Colonic mucosa (tissue), 4 donors: ENCODE measurements at regions not wholly inside any gene's neighbourhood (a gene's known extent, or its start where the extent isn't known, plus 50 kb on each side); places are given as distances from the start of the nearest gene placed in this dataset.
"Not testable (repeated sequence)": the region's sequence is repeated elsewhere in the genome, so short reads cannot be mapped to it uniquely, and the experiment has no call there.

Experiments used
- DNase-seq: peaks from one replicate; pipeline ENCODE4 v3.0.0-alpha.2; 2020
- H3K27ac ChIP-seq: fragments of 200-600 bp; one replicate; pipeline ENCODE4 v1.8.0; 2021
- H3K27me3 ChIP-seq: fragments of 200-600 bp; one replicate; pipeline ENCODE4 v1.8.0; 2021
- H3K36me3 ChIP-seq: fragments of 200-600 bp; one replicate; pipeline ENCODE4 v1.8.0; 2021
- H3K4me1 ChIP-seq: fragments of 200-600 bp; one replicate; pipeline ENCODE4 v1.8.0; 2021; ENCODE audit warnings: mild to moderate bottlenecking
- H3K4me3 ChIP-seq: fragments of 200-600 bp; one replicate; pipeline ENCODE4 v1.8.0; 2021
- H3K9ac ChIP-seq, 2 donors: one replicate each; pipeline ENCODE4 v1.7.0; 2013; ENCODE audit warnings: control low read depth in 2 of 2, low read depth in 2 of 2, low read length in 2 of 2
- H3K9me3 ChIP-seq: fragments of 200-600 bp; one replicate; pipeline ENCODE4 v1.8.0; 2021
- intact Hi-C: fragments of 100-400 bp; cut with DNase I; formaldehyde crosslinking; loops from one replicate; pipeline ENCODE4 v1.14.1; 2022
- TF ChIP-seq, protein P1 (sequence below): fragments of 200-600 bp; IDR thresholded peaks from one replicate; pipeline ENCODE4 v1.8.0; 2022; ENCODE audit warnings: antibody characterized with exemption, mild to moderate bottlenecking
- donor health status: healthy.
- donor health status: DM: no; HTN: no; CAD: no.
- donor health status: DM: no; HTN: no; CAD: no.

DNA sequence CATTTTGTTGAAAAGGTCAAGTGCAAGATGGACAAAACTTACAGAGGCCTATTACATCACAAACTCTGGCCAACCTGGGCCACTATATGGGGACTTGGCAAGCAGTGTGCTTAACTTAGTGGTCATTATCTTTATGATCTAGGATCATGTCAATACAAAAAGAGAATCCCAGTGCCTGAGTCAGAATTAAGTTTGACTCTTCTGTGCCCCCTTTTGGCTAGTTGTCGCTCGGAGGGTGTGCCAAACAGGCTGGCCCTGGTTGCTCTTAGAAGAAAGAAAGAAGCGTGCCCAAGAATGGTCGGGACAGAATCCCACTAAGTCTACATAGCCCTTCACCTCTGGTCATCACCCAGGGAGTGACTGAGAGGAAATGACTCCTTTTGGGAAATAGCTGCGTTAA, 100.1 kb downstream of the EIF4E start:
- no peak overlapping the region for H3K27ac ChIP-seq
- no peaks in the 10 kb centered on the region for H3K4me1 ChIP-seq
- H3K36me3 ChIP-seq, result no peaks in the 10 kb centered on the region
- H3K4me3 ChIP-seq, result no peak overlapping the region
- H3K9ac ChIP-seq, result no peak overlapping the region
- TF ChIP-seq, protein P1, sequence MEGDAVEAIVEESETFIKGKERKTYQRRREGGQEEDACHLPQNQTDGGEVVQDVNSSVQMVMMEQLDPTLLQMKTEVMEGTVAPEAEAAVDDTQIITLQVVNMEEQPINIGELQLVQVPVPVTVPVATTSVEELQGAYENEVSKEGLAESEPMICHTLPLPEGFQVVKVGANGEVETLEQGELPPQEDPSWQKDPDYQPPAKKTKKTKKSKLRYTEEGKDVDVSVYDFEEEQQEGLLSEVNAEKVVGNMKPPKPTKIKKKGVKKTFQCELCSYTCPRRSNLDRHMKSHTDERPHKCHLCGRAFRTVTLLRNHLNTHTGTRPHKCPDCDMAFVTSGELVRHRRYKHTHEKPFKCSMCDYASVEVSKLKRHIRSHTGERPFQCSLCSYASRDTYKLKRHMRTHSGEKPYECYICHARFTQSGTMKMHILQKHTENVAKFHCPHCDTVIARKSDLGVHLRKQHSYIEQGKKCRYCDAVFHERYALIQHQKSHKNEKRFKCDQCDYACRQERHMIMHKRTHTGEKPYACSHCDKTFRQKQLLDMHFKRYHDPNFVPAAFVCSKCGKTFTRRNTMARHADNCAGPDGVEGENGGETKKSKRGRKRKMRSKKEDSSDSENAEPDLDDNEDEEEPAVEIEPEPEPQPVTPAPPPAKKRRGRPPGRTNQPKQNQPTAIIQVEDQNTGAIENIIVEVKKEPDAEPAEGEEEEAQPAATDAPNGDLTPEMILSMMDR, result no peak
- intact Hi-C loops, result no loop called here
- no peaks in the 10 kb centered on the region for H3K27me3 ChIP-seq
- no peaks in the 10 kb centered on the region for H3K9me3 ChIP-seq
- DNase-seq, result peak; percentile 27

DNA sequence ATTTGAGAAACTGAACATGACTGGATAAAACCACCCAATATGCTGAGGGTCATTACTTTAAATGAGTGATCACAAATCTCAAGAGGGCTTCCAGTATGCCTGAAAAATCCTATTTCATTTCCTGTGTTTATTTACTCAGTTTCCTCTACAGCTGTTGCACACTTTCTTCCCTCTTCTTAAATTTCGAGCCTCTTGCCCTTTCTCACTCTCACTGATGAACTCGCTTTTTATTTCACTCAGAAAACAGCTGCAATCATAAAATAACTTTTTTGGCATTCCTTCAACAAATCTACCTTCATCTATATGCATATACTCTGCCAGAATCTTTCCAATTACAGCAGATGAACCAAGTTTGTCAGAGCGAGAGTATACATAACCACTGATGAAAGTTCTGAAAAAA, 101.3 kb downstream of the EIF4E start:
- no peaks in the 10 kb centered on the region for H3K27me3 ChIP-seq
- H3K4me1 ChIP-seq, result no peaks in the 10 kb centered on the region
- no peak overlapping the region for H3K9ac ChIP-seq
- intact Hi-C loops, result no loop called here
- H3K36me3 ChIP-seq, result no peaks in the 10 kb centered on the region
- H3K4me3 ChIP-seq, result no peak overlapping the region
- DNase-seq, result no peak
- TF ChIP-seq, protein P1, result no peak
- no peak overlapping the region for H3K27ac ChIP-seq
- H3K9me3 ChIP-seq, result no peaks in the 10 kb centered on the region

DNA sequence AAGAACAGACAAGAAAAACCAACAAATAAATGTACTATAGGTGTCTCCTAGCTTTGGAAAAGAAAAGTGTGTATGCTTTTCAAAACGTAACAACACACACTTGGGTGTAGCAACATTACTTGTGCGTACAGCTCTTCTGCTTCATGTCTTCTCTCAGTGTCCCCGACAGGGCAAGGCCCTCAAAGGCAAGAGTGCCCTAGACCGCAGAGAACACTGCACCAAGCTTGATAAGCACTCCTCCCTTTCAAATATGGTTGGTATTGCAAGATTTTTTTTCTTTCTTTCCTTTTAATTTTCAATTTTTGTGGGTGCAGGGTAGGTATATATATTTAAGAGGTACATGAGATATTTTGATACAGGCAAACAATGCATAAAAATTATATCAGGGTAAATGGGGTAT, 106.8 kb downstream of the EIF4E start:
- Histone ChIP-seq H3K4me1 (no peaks in the 10 kb centered on the region), H3K27me3 (no peaks in the 10 kb centered on the region), H3K4me3 (no peak overlapping the region), H3K36me3 (no peaks in the 10 kb centered on the region), H3K27ac (no peak overlapping the region), H3K9me3 (no peaks in the 10 kb centered on the region), H3K9ac (no peak overlapping the region)
- no peak for DNase-seq
- TF ChIP-seq, protein P1, result no peak
- intact Hi-C loops, result no loop called here

DNA sequence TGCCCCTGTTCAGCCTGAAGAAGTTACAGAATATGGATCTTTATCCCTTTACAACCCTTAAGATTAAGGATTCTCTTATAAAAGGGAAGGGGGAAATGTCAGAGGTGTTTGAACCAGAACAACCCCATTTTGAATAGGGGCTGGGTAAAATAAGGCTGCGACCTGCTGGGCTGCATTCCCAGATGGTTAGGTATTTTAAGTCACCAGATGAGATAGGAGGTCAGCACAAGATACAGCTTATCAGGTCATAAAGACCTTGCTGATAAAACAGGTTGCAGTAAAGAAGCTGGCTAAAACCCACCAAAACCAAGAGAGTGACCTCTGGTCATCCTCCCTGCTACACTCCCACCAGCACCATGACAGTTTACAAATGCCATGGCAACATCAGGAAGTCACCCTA, 110.8 kb downstream of the EIF4E start:
- DNase-seq, intact Hi-C loops, H3K9ac ChIP-seq, H3K27me3 ChIP-seq, H3K36me3 ChIP-seq, H3K27ac ChIP-seq, H3K9me3 ChIP-seq, H3K4me3 ChIP-seq, H3K4me1 ChIP-seq: not testable (repeated sequence)

DNA sequence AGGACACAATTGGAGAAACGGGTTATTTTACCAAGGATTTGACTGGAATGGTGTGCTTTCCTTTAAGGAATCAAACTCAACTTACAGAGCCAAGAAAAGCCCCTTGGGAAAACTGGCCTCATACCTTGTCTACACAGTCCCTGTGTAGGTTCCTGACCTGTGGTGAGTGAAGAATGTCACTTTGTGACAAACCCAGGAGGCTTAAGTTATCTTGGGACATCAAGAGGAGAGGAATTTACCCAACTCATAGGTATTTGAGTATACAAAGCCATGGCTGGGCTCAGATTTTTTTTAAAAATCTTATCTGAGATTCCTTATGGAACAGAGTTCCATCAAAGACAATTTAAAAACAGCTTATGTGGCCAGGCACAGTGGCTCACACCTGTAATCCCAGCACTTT, 112.1 kb downstream of the EIF4E start:
- TF ChIP-seq, protein P1, result no peak
- H3K27ac ChIP-seq, result no peak overlapping the region
- no peaks in the 10 kb centered on the region for H3K4me1 ChIP-seq
- H3K9ac ChIP-seq, result no peak overlapping the region
- DNase-seq, result no peak
- no peaks in the 10 kb centered on the region for H3K27me3 ChIP-seq
- intact Hi-C loops, result no loop called here
- H3K36me3 ChIP-seq, result no peaks in the 10 kb centered on the region
- no peaks in the 10 kb centered on the region for H3K9me3 ChIP-seq
- H3K4me3 ChIP-seq, result no peak overlapping the region

DNA sequence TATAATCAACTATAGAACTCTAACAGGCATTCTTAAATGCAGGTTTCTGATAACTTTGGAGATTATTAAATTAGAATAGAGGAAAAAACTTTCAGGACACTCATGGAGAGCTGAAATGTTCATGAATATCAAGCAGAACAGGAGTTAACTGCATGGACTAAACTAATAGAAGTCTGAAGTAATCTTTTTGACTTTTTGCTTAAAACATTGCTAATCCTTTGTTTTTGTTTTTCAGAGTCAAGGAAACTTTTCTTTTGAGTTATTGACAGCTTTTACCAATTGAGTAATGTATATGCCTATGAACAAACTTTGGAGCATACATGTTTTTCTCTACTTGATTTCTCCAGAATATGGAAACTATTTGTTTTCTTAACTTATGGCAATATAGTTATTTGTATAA, 112.5 kb downstream of the EIF4E start:
- Histone ChIP-seq H3K36me3 (no peaks in the 10 kb centered on the region), H3K27me3 (no peaks in the 10 kb centered on the region), H3K4me3 (no peak overlapping the region), H3K9ac (no peak overlapping the region), H3K27ac (no peak overlapping the region), H3K9me3 (no peaks in the 10 kb centered on the region), H3K4me1 (no peaks in the 10 kb centered on the region)
- intact Hi-C loops, result no loop called here
- DNase-seq, result no peak
- TF ChIP-seq, protein P1, result no peak
